Body of pancreas (tissue), 4 donors: ENCODE measurements at regions not wholly inside any gene's neighbourhood (a gene's known extent, or its start where the extent isn't known, plus 50 kb on each side); places are given as distances from the start of the nearest gene placed in this dataset.

Experiments
- ATAC-seq: fragments of 150-250 bp; one replicate; pipeline ENCODE4 v1.9.1; 2016
- DNase-seq, 4 donors: peaks; one replicate each; pipeline ENCODE4 v3.0.0-alpha.2; 2019
- H3K27ac ChIP-seq, 4 donors: fragments of 200-600 bp; sonication (generic); 1 replicate in 3 of 4; 2 replicates in 1 of 4; pipeline versions ENCODE4 v1.5.1 to v1.6.1; 2016 to 2019; ENCODE audit warnings: mild to moderate bottlenecking in 1 of 4, mixed read lengths in 1 of 4, moderate library complexity in 1 of 4
- H3K27me3 ChIP-seq, 2 donors: fragments of 200-600 bp; sonication (generic); one replicate each; pipeline ENCODE4 v1.6.0; 2016; ENCODE audit warnings: mild to moderate bottlenecking in 1 of 2
- H3K36me3 ChIP-seq, 2 donors: fragments of 200-600 bp; sonication (generic); replicated peaks in 1 of 2; 2 replicates each; pipeline ENCODE4 v1.5.1; 2016; ENCODE audit warnings: low read depth in 2 of 2; ENCODE audit not compliant: insufficient read depth in 1 of 2
- H3K4me1 ChIP-seq: fragments of 200-600 bp; sonication (generic); one replicate; pipeline ENCODE4 v1.6.0; 2016
- H3K4me3 ChIP-seq, 2 donors: fragments of 200-600 bp; sonication (generic); 1 replicate in 1 of 2; 2 replicates in 1 of 2; pipeline ENCODE4 v1.5.1; 2016 to 2019
- H3K9me3 ChIP-seq, 3 donors: fragments of 200-600 bp; sonication (generic); 1 replicate in 2 of 3; 2 replicates in 1 of 3; pipeline ENCODE4 v1.5.1; 2016
- POLR2A ChIP-seq, 3 donors: fragments of 450-650 bp; IDR thresholded peaks; one replicate each; pipeline ENCODE4 v1.6.1; 2016; ENCODE audit warnings: antibody characterized with exemption in 3 of 3, mild to moderate bottlenecking in 2 of 3
- WGBS, 2 donors: methylation state at CpG; one replicate each; pipeline ENCODE4 v1.1.5; 2017; 5-methylcytosine and 5-hydroxymethylcytosine counted together
- intact Hi-C: fragments of 100-400 bp; cut with DNase I; formaldehyde crosslinking; loops from one replicate; pipeline ENCODE4 v1.15.1; 2023
- TF ChIP-seq, protein P1 (sequence below), 7 experiments: fragments of 450-650 bp in 4 of 7; fragments of 200-600 bp in 3 of 7; sonication (generic) in 3 of 7; IDR thresholded peaks; one replicate each; pipeline ENCODE4 v1.5.1; 2016 to 2019; ENCODE audit warnings: antibody characterized with exemption in 7 of 7

- Histone ChIP-seq H3K27ac (no peak overlapping the region), H3K4me3 (no peak overlapping the region), H3K36me3 (no peaks in the 10 kb centered on the region), H3K9me3 (no peaks in the 10 kb centered on the region), H3K4me1 (peaks cover 6% of the 10 kb centered on the region), H3K27me3 (no peaks in the 10 kb centered on the region)
- no peak for ATAC-seq
- DNase-seq: no peak
- intact Hi-C loops: no loop called here
- no peak for TF ChIP-seq POLR2A (IDR thresholded peaks at IDR 0.05)
- TF ChIP-seq, protein P1, sequence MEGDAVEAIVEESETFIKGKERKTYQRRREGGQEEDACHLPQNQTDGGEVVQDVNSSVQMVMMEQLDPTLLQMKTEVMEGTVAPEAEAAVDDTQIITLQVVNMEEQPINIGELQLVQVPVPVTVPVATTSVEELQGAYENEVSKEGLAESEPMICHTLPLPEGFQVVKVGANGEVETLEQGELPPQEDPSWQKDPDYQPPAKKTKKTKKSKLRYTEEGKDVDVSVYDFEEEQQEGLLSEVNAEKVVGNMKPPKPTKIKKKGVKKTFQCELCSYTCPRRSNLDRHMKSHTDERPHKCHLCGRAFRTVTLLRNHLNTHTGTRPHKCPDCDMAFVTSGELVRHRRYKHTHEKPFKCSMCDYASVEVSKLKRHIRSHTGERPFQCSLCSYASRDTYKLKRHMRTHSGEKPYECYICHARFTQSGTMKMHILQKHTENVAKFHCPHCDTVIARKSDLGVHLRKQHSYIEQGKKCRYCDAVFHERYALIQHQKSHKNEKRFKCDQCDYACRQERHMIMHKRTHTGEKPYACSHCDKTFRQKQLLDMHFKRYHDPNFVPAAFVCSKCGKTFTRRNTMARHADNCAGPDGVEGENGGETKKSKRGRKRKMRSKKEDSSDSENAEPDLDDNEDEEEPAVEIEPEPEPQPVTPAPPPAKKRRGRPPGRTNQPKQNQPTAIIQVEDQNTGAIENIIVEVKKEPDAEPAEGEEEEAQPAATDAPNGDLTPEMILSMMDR (IDR thresholded peaks at IDR 0.05): no peak
Observed at GRCh38 chr3:68006646-68007045, 352.2 kb upstream of the SUCLG2 start.

GRCh38 chr3:68004091-68004490 is 349.7 kb upstream of the SUCLG2 start:
- Histone ChIP-seq H3K4me1 (peaks cover 6% of the 10 kb centered on the region), H3K27ac (no peak overlapping the region), H3K4me3 (no peak overlapping the region), H3K36me3 (no peaks in the 10 kb centered on the region), H3K9me3 (no peaks in the 10 kb centered on the region), H3K27me3 (no peaks in the 10 kb centered on the region)
- DNase-seq (no peak), ATAC-seq (no peak)
- no peak for TF ChIP-seq POLR2A (IDR thresholded peaks at IDR 0.05)
- TF ChIP-seq, protein P1 (IDR thresholded peaks at IDR 0.05): no peak
- 36 to 47% methylated on average over 7 of the region's 7 CpGs for WGBS, 2 donors
- intact Hi-C loops: no loop called here

DNA sequence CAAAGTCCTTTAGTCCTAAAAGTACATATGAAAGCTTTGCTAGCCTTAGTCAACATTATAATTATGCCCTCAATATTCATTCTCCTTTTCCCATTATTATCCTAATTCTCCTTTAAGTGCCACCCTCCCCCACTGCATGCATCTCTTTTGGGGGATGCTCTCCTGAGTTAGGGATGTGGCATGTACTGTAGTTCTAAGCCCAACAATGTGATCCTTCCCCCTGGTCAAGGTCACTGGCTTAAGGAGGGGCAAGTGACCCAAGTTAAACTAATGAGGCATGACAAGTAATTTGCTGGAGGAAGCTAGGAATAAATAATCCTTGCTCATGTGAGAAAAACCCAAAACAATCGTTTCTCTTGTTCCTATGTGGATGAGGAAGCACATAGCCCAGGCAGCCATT is 343.9 kb upstream of the SUCLG2 start:
- no peaks in the 10 kb centered on the region for H3K4me1 ChIP-seq
- no peaks in the 10 kb centered on the region for H3K36me3 ChIP-seq
- no peaks in the 10 kb centered on the region for H3K9me3 ChIP-seq
- ATAC-seq (no peak), DNase-seq (no peak)
- no peak overlapping the region for H3K27ac ChIP-seq
- intact Hi-C loops: no loop called here
- no peaks in the 10 kb centered on the region for H3K27me3 ChIP-seq
- no peak overlapping the region for H3K4me3 ChIP-seq
- TF ChIP-seq POLR2A (IDR thresholded peaks at IDR 0.05): no peak
- TF ChIP-seq, protein P1 (IDR thresholded peaks at IDR 0.05): no peak
- 14 to 35% methylated on average over 1 of the region's 1 CpG for WGBS, 2 donors

DNA sequence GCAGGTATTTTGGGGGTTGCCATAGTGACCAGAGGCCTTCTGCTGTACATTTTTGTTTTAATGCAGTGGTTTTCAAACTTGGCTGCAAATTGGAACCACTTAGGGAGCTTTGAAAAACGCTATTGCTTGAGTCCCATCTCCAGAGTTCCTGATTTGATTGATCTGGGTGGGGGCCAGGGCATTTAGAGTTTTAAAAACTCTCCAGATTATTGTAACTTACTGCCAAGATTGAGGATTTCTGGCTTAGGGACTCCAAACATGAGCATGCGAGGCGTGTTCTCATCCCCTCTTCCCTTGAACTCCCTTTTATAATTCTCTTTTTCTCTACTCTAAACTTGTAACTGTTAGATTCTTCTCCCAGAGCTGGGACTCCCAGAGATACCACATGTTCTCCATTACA is 340.8 kb upstream of the SUCLG2 start:
- Histone ChIP-seq H3K27me3 (no peaks in the 10 kb centered on the region), H3K4me1 (no peaks in the 10 kb centered on the region), H3K4me3 (no peak overlapping the region), H3K27ac (no peak overlapping the region), H3K36me3 (no peaks in the 10 kb centered on the region), H3K9me3 (no peaks in the 10 kb centered on the region)
- 41 to 54% methylated on average over 3 of the region's 3 CpGs for WGBS, 2 donors
- no peak for ATAC-seq
- DNase-seq: no peak
- intact Hi-C loops: no loop called here
- TF ChIP-seq, protein P1 (IDR thresholded peaks at IDR 0.05): no peak
- no peak for TF ChIP-seq POLR2A (IDR thresholded peaks at IDR 0.05)

DNA sequence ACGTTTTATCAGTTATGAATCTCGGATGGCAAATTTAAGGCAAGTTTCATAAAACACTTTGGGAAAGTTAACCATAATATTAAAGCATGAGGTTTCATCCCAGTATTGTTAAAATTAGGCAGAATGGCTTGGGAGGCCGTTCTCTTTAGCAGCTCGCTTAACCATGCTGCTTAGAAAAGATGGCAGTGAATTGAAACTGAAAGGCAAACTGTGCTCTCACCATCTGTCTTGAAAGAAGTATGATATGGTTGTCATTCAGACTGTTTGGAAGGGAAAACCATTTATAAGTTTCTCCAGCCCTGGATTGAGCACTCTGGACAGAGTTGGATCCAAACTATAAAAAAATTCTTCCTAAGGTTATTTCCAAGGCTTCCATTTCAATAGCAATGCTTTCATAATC is 332.3 kb upstream of the SUCLG2 start:
- Histone ChIP-seq H3K9me3 (no peaks in the 10 kb centered on the region), H3K27ac (no peak overlapping the region), H3K36me3 (no peaks in the 10 kb centered on the region), H3K4me3 (no peak overlapping the region), H3K4me1 (no peaks in the 10 kb centered on the region), H3K27me3 (no peaks in the 10 kb centered on the region)
- no peak for ATAC-seq
- intact Hi-C loops: no loop called here
- no peak for DNase-seq
- no peak for TF ChIP-seq POLR2A (IDR thresholded peaks at IDR 0.05)
- TF ChIP-seq, protein P1 (IDR thresholded peaks at IDR 0.05): no peak
- WGBS, 2 donors: 64 to 68% methylated on average over 4 of the region's 4 CpGs
